NT2/D1 (cell line): ENCODE measurements at regions not wholly inside any gene's neighbourhood (a gene's known extent, or its start where the extent isn't known, plus 50 kb on each side); places are given as distances from the start of the nearest gene placed in this dataset.

Experiments used
- SUZ12 ChIP-seq: IDR thresholded peaks from 2 replicates; pipeline ENCODE4 v1.6.1; 2011; ENCODE audit not compliant: insufficient read length, insufficient read depth; ENCODE audit errors: extremely low read depth
- YY1 ChIP-seq: IDR thresholded peaks from 2 replicates; pipeline ENCODE4 v1.6.1; 2011; ENCODE audit not compliant: insufficient read length, insufficient read depth
- ZNF274 ChIP-seq: IDR thresholded peaks from 2 replicates; pipeline ENCODE4 v1.6.1; 2011; ENCODE audit warnings: mild to moderate bottlenecking, low read depth, low read length

GRCh38 chrX:9379697-9380551 is 84.9 kb upstream of the TBL1X start:
- TF ChIP-seq ZNF274 (no peak), YY1 (no peak), SUZ12 (no peak)
